ENCODE measurements at regions not wholly inside any gene's neighbourhood (a gene's known extent, or its start where the extent isn't known, plus 50 kb on each side); places are given as distances from the start of the nearest gene placed in this dataset.

DNA sequence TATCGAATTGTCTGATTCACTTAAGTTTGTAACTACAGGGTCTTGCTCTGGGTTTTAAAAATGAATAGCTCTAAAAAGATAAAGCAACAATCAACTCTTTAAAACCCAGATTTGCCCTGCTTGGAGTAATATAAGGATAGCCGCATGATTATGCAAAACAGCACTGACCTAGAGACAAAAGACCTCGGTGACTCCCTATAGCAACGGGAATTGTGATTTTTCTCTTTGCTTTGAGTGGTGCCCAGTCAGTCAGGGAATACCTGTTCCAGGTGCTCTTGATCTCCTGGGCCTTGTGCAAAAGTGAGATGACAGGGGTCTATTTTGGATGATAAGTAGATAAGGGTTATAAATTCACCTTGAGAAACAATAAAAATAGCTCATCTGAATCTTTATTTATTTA, 336.3 kb upstream of the NOX3 start:
- TF ChIP-seq, protein P1, sequence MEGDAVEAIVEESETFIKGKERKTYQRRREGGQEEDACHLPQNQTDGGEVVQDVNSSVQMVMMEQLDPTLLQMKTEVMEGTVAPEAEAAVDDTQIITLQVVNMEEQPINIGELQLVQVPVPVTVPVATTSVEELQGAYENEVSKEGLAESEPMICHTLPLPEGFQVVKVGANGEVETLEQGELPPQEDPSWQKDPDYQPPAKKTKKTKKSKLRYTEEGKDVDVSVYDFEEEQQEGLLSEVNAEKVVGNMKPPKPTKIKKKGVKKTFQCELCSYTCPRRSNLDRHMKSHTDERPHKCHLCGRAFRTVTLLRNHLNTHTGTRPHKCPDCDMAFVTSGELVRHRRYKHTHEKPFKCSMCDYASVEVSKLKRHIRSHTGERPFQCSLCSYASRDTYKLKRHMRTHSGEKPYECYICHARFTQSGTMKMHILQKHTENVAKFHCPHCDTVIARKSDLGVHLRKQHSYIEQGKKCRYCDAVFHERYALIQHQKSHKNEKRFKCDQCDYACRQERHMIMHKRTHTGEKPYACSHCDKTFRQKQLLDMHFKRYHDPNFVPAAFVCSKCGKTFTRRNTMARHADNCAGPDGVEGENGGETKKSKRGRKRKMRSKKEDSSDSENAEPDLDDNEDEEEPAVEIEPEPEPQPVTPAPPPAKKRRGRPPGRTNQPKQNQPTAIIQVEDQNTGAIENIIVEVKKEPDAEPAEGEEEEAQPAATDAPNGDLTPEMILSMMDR (IDR thresholded peaks at IDR 0.05): no peak
- TF ChIP-seq EZH2 (IDR thresholded peaks at IDR 0.05) (no peak), EZH2phosphoT487 (IDR thresholded peaks at IDR 0.05) (no peak)

Measured in neural progenitor cell (in vitro differentiated cells).